ENCODE measurements at regions not wholly inside any gene's neighbourhood (a gene's known extent, or its start where the extent isn't known, plus 50 kb on each side); places are given as distances from the start of the nearest gene placed in this dataset.
"Not testable (repeated sequence)": the region's sequence is repeated elsewhere in the genome, so short reads cannot be mapped to it uniquely, and the experiment has no call there.

DNA sequence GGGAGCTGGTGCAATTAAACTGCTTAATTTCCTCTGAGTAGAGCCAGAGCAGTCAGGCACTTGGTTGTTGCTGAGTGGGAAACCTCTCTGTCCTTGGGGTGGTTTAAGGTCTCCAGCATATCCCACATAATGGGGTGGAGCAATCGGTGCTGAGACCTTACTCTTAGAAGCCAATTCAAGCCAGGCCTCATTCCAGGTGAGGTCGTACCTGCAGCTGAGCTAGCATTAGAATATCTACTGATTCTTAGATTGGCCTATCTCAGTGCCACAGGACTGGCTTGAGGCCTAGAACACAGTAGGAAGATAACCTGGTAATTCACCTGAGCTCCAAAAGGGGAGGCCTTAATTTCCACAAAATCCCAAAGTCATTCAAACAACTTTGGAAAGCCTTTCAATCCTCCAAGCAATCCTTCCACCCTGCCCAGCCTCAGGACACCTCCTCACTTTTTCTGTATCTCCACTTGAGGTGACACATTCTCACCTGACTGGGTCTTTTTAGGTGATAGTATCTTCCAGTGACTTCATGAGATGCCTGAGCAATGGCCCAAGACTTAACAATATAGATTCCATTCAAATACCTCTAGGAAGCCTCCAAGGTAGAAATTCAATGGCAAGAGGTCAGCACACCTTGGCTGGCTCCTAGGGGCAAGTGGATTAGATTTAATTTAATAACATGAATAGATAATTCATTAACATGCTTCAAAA is 91.0 kb downstream of the FEM1C start:
- ATAC-seq (no peak), DNase-seq (no peak)
- Mint-ChIP-seq H3K27ac (no peak overlapping the region), H3K9me3 (ENCODE audit: low read depth) (no peaks in the 10 kb centered on the region), H3K27me3 (peaks cover 10% of the 10 kb centered on the region), H3K4me3 (no peak overlapping the region), H3K36me3 (no peaks in the 10 kb centered on the region), H3K4me1 (no peaks in the 10 kb centered on the region)
- CTCF ChIA-PET = no interaction called here

DNA sequence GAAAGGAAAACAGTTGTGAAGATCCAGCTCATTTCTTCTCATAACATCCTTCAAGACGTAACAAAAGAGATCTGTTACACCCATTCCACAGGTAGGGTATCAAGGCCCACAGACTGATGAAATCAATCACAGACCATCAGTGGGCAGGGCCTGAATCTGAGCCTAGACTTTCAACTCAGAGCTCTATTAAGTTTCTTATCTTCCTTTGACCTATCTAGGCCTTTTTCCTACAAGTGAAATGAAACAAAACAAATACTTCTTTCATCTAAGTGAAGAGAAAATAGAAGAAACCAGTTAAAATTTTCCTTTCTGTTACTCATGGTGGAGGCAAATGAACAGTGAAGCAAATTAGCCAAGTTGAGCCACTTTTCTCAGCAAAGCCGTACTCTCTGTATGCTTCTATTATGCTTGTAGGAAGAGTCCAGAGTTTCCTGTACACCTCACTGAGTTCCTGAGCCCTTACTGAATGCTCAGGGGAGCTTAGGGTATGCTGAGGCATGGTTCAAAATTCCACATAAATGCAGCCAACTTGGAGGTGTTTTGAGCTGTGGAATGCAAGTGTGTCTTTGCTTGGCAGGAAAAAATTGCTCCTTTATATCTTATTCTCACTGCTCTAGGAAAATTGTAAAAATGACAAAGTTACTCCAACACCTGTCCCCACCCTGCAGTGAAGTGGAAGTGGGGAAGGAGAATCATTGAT is 91.9 kb downstream of the FEM1C start:
- H3K27me3 Mint-ChIP-seq = peaks cover 10% of the 10 kb centered on the region
- H3K4me1 Mint-ChIP-seq = no peaks in the 10 kb centered on the region
- CTCF ChIA-PET = no interaction called here
- ATAC-seq = no peak
- H3K9me3 Mint-ChIP-seq (ENCODE audit: low read depth) = no peaks in the 10 kb centered on the region
- no peak for DNase-seq
- H3K4me3 Mint-ChIP-seq = no peak overlapping the region
- H3K36me3 Mint-ChIP-seq = no peaks in the 10 kb centered on the region
- H3K27ac Mint-ChIP-seq = no peak overlapping the region

DNA sequence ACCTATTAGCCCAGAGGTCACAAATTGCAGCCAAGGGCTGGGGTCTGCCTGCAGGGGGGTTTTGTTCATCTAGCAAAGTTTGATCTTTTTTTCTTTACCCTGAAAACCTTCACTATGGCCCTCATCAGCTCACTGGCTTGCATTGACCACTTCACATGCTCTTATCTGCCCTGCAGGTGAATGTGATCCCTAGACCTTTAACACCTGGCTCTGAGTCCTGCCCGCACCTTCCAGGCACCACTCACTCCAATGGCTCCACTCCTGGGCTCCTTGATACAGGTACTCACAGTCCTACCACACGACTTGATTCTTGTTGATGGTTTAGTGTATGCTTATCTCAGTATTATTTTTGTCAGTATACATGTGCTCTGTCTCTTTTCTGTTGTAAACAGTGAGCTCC is 92.5 kb downstream of the FEM1C start:
- CTCF ChIA-PET = no interaction called here
- Mint-ChIP-seq H3K36me3 (no peaks in the 10 kb centered on the region), H3K4me3 (no peak overlapping the region), H3K27me3 (peaks cover 13% of the 10 kb centered on the region), H3K4me1 (no peaks in the 10 kb centered on the region), H3K9me3 (ENCODE audit: low read depth) (no peaks in the 10 kb centered on the region), H3K27ac (no peak overlapping the region)
- DNase-seq (no peak), ATAC-seq (no peak)

DNA sequence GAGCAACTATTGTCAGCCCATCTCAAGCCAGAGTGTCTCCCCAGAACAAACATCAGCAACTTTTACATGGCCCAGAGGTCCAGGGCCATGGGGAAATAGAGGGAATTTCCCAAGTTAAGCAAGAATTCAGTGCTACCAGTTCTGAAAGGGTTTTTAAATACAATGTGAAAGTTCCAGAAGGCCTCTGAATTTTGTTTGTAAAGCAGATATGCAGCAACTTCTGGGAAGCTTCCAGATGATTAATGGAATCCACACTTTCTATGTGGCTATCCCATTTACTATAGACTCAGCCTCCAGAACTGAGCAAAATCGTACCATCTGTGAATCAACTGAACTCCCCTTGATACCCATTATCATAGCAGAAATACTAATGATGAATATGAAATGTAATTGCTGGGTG is 93.8 kb downstream of the FEM1C start:
- Mint-ChIP-seq H3K36me3 (no peaks in the 10 kb centered on the region), H3K9me3 (ENCODE audit: low read depth) (no peaks in the 10 kb centered on the region), H3K27me3 (peaks cover 15% of the 10 kb centered on the region), H3K27ac (no peak overlapping the region), H3K4me1 (no peaks in the 10 kb centered on the region), H3K4me3 (no peak overlapping the region)
- DNase-seq (no peak), ATAC-seq (no peak)
- CTCF ChIA-PET = no interaction called here

DNA sequence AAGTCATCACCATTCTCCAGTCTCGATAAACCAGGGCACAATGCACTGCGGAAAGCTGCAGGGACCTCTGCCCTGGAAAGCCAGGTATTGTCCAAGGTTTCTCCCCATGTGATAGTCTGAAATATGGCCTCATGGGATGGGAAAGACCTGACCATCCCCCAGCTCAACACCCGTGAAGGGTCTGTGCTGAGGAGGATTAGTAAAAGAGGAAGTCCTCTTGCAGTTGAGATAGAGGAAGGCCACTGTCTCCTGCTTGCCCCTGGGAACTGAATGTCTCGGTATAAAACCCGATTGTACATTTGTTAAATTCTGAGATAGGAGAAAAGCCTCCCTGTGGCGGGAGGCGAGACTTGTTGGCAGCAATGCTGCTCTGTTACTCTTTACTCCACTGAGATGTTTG is 95.9 kb downstream of the FEM1C start:
- H3K27ac Mint-ChIP-seq; H3K4me1 Mint-ChIP-seq; H3K4me3 Mint-ChIP-seq; ATAC-seq; DNase-seq; H3K36me3 Mint-ChIP-seq; H3K9me3 Mint-ChIP-seq (ENCODE audit: low read depth); CTCF ChIA-PET: not testable (repeated sequence)
- peaks cover 27% of the 10 kb centered on the region for H3K27me3 Mint-ChIP-seq

DNA sequence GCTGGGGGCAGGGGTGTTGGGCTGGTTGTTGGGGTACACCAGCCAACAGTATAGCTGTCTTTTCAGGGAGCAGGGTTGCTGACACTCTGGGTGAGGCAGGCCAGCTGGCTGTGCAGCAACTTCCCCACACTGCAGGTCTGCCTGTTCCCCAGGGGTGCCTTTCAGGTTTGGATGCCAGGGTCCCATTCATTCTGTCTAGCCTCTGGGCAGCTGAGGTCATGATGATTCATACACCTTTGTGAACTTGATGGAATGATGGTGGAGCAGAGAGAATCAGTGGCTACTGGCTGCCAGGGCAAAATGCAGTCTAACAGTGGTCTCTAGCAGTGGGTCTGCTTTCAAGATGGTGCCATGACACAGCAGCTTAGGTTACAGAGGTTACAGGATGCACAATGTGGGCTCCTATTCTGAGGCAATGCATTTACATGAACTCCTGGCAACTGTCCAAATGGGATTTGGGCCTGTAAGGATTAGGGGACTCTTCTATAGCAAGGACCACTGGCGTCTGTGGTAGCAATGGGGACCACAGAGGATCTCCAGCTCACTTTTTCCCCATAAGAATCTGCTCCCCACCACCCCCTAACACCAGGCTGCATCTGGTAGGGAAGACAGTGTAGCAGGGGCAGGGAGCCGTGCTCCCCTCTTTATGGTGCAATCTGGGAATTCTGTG is 103.7 kb downstream of the FEM1C start:
- H3K27ac Mint-ChIP-seq = no peak overlapping the region
- no peak overlapping the region for H3K4me3 Mint-ChIP-seq
- ATAC-seq (no peak), DNase-seq (no peak)
- H3K36me3 Mint-ChIP-seq = no peaks in the 10 kb centered on the region
- no peaks in the 10 kb centered on the region for H3K4me1 Mint-ChIP-seq
- H3K9me3 Mint-ChIP-seq (ENCODE audit: low read depth) = peaks cover 6% of the 10 kb centered on the region
- H3K27me3 Mint-ChIP-seq = peaks cover 41% of the 10 kb centered on the region
- CTCF ChIA-PET = no interaction called here

DNA sequence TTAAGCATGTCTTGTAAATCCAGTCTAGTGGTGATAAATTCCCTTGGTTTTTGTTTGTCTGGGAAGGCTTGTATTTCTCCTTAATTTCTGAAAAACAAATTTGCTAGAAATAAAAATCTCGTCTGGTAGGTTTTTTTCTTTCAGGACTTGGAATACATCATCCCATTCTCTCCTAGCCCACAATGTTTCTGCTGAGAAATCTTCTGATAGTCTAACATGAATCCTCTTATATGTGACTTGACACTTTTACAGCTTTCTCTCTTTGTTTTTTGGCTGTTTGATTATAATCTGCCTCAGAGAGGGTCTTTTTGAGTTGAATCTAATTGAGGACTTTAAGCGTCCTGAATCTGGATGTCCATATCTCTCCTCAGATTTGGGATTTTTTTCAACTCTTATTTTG is 104.9 kb downstream of the FEM1C start:
- CTCF ChIA-PET = no interaction called here
- DNase-seq (no peak), ATAC-seq (no peak)
- Mint-ChIP-seq H3K4me1 (no peaks in the 10 kb centered on the region), H3K36me3 (no peaks in the 10 kb centered on the region), H3K9me3 (ENCODE audit: low read depth) (peaks cover 6% of the 10 kb centered on the region), H3K4me3 (no peak overlapping the region), H3K27me3 (peaks cover 36% of the 10 kb centered on the region), H3K27ac (no peak overlapping the region)

DNA sequence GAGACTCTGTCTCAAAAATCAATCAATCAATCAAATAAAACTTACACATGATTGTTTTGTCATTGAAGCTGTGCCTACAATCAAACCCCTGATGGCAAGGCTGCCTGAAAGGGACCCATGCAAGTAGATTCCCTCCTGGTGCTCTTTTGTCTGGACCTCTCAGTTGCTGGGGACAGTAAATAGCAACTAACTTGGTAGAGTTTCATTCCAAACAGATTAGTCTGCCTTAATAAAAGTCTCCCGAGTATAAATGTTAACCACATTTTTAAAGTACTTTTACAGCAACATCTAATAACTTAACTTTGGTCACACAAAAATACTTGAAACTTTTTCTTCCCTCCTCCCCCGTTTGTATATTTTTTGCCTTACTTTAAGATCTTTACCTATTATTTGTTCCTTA is 105.5 kb downstream of the FEM1C start:
- Mint-ChIP-seq H3K9me3 (ENCODE audit: low read depth) (peaks cover 6% of the 10 kb centered on the region), H3K27ac (no peak overlapping the region), H3K27me3 (peaks cover 38% of the 10 kb centered on the region), H3K36me3 (no peaks in the 10 kb centered on the region), H3K4me1 (no peaks in the 10 kb centered on the region), H3K4me3 (no peak overlapping the region)
- no peak for ATAC-seq
- DNase-seq = no peak
- CTCF ChIA-PET = no interaction called here

DNA sequence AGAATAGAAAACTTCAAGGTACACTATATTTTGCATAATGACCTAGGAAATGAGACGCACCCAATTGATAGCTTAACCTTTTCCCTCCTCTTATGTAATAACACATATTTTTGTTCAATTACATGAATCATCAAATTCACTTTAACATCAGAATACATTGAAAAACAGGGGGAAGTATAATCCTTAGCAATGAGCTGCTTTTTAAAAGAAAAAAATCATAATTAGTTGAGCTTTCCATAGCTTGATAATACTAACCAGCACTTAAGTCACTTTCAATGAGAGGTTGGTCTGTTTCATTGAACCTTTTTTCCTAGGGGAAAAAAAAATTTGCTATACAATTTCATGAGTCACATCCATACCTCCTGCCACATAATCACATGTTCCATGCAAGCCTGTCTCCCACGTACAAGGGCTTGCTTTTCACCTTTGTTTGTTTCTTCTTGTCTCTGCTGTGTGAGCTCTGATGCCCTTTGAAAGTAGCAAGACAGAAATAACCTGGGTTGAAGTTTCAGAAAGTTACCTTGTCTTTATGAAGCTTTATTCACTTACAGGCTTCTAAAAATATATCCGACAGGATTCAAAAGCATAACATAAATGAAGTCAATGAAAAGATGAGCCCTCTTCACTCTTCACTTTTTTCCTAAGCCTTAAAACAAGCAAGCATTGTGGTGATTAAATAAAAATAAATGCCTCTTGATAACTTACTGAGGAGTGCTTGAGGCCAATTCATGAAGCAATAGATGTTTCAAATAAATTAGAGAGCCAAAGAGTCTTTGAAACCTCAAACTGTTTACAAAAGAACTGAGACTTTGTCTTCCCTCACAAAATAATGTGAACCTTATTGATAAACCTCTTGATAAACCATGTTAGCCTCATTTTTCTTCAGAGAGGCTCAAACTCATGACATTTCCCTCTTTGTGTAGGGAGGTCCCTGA is 108.5 kb downstream of the FEM1C start:
- peaks cover 2% of the 10 kb centered on the region for H3K9me3 Mint-ChIP-seq (ENCODE audit: low read depth)
- no peak overlapping the region for H3K27ac Mint-ChIP-seq
- DNase-seq (no peak), ATAC-seq (no peak)
- no peak overlapping the region for H3K4me3 Mint-ChIP-seq
- no peaks in the 10 kb centered on the region for H3K4me1 Mint-ChIP-seq
- CTCF ChIA-PET = no interaction called here
- no peaks in the 10 kb centered on the region for H3K36me3 Mint-ChIP-seq
- H3K27me3 Mint-ChIP-seq = peaks cover 36% of the 10 kb centered on the region

DNA sequence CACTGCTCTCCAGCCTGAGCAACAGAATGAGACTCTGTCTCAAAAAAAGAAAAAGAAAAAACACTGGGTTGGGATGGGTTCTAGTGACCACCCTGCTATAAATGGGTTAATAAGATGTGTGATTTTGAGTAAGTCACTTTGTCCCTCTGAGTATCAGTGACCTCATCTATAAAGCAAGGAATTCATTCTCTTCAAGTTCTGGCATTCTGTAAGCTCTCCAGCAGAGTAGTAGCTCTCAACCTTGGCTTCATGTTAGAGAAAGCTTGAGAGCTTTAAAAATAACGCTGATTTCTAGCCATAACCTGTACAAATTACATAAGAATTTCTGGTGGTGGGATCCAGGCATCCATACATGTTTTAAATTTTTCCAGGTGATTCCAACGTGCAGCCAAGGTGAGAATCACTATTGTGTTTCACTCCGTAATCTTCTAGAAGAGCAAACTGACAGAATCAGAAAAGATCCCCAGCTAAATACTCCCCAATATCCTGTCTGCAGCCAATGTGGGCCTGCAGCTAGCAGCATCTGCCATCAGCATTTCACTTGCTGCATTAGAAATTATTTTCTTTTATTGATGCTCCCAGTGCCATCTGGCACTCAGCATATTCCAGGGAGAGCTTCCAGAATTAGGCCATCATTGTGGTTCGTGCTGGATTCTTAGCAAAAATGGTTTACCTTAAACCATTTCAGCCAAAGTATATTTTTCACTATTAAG is 109.4 kb downstream of the FEM1C start:
- H3K36me3 Mint-ChIP-seq = no peaks in the 10 kb centered on the region
- DNase-seq (no peak), ATAC-seq (no peak)
- H3K27ac Mint-ChIP-seq = no peak overlapping the region
- H3K9me3 Mint-ChIP-seq (ENCODE audit: low read depth) = peaks cover 2% of the 10 kb centered on the region
- H3K4me3 Mint-ChIP-seq = no peak overlapping the region
- no peaks in the 10 kb centered on the region for H3K4me1 Mint-ChIP-seq
- H3K27me3 Mint-ChIP-seq = peaks cover 37% of the 10 kb centered on the region
- CTCF ChIA-PET = no interaction called here

DNA sequence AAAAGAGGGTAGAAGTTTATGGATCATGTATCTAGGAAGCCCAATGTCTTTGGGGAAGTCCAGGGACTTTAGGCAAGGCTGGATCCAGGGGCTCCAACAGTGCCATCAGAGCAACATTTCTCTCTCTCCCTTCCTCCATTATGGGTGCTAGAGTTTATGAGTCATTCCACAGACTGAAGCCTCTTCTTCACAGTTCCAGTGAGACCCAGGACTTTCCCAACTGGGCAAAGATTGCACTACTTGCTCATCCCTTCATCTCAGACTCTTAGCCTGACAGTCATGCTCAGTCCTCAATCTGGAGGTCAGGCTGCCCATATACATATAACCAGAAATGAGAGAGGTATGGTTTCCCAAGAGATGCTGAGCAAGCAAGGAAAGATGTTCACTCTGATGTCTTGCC is 110.7 kb downstream of the FEM1C start:
- no peaks in the 10 kb centered on the region for H3K9me3 Mint-ChIP-seq (ENCODE audit: low read depth)
- CTCF ChIA-PET = no interaction called here
- no peak overlapping the region for H3K4me3 Mint-ChIP-seq
- DNase-seq (no peak), ATAC-seq (no peak)
- H3K36me3 Mint-ChIP-seq = no peaks in the 10 kb centered on the region
- peaks cover 32% of the 10 kb centered on the region for H3K27me3 Mint-ChIP-seq
- no peak overlapping the region for H3K27ac Mint-ChIP-seq
- no peaks in the 10 kb centered on the region for H3K4me1 Mint-ChIP-seq

DNA sequence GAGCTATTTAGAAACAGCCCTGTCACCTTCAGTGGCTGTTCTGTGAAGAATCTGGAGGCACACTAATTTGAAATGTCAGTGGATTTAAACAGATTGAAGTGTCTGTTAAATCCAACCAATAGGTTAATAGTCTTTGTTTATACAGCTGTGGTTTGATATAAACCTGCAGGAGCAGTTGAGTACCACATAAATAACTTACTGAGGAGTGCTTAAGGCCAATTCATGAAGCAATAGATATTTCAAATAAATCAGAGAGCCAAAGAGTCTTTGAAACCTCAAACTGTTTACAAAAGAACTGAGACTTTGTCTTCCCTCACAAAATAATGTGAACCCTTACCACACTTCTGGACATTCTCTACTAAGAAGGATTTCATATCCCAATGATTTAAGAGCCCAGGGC is 111.9 kb downstream of the FEM1C start:
- CTCF ChIA-PET = no interaction called here
- no peak for DNase-seq
- Mint-ChIP-seq H3K4me3 (no peak overlapping the region), H3K36me3 (no peaks in the 10 kb centered on the region), H3K4me1 (no peaks in the 10 kb centered on the region), H3K27ac (no peak overlapping the region), H3K27me3 (peaks cover 35% of the 10 kb centered on the region), H3K9me3 (ENCODE audit: low read depth) (no peaks in the 10 kb centered on the region)
- no peak for ATAC-seq

DNA sequence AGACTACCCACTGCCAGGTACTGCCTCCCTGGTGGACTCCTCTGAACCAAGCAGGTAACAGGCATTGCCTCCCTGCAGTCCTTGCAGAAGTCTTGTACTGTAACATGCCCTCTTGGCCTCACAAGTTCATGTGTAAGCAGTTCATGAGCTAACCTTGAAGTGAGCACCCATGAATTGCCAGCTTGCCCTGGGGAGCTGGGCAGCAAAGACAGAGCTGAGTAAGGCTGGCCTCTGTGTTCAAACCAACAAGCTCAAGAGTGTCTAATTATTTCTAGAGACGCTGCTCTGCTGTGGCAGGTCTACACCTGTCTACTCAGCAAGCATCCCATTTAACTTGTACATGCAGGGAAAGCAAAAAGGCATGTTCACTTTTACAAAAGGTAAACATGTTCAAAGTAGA is 113.5 kb downstream of the FEM1C start:
- H3K27me3 Mint-ChIP-seq = peaks cover 46% of the 10 kb centered on the region
- H3K4me1 Mint-ChIP-seq = no peaks in the 10 kb centered on the region
- no peak overlapping the region for H3K27ac Mint-ChIP-seq
- DNase-seq = no peak
- H3K4me3 Mint-ChIP-seq = no peak overlapping the region
- no peaks in the 10 kb centered on the region for H3K36me3 Mint-ChIP-seq
- ATAC-seq = no peak
- no peaks in the 10 kb centered on the region for H3K9me3 Mint-ChIP-seq (ENCODE audit: low read depth)
- CTCF ChIA-PET = interaction anchor here (1.0 kb wide), 1 partner anchor 143 kb away, joined by 3 read pairs; no protein-coding TSS in a partner anchor
